H1 (cell line): ENCODE measurements at regions not wholly inside any gene's neighbourhood (a gene's known extent, or its start where the extent isn't known, plus 50 kb on each side); places are given as distances from the start of the nearest gene placed in this dataset.

Source experiments
- CTCF ChIA-PET: fragments of 300-600 bp; sonication (Branson Sonifier 250); formaldehyde crosslinking; loops from one replicate; lab custom pipeline; 2021; ENCODE audit not compliant: partially characterized antibody; lab: Charles Lee
- POLR2A ChIA-PET: fragments of 300-600 bp; sonication (Branson Sonifier 250); formaldehyde crosslinking; loops from one replicate; lab custom pipeline; 2021; ENCODE audit warnings: inconsistent platforms; ENCODE audit not compliant: partially characterized antibody; lab: Charles Lee
- DNase-seq, 2 experiments: peaks; one replicate each; pipeline versions ENCODE4 v3.0.0 to v3.0.0-alpha.2; 2010 to 2022; ENCODE audit warnings: low spot score in 2 of 2, low read depth in 1 of 2, mixed read lengths in 1 of 2
- FAIRE-seq: peaks from 2 replicates; lab custom pipeline; 2011; peaks lifted over from hg19 to GRCh38; lab: Jason Lieb, UNC
- H2AFZ ChIP-seq: 2 replicates; pipeline ENCODE4 v1.8.1; 2012; ENCODE audit warnings: low read length, inconsistent platforms
- H2AK5ac ChIP-seq: 2 replicates; pipeline ENCODE4 v1.6.1; 2013; ENCODE audit warnings: low read depth, low read length
- H2BK120ac ChIP-seq: replicated peaks from 2 replicates; pipeline ENCODE3; 2013; ENCODE audit warnings: low read depth, low read length, inconsistent platforms
- H2BK12ac ChIP-seq: 2 replicates; pipeline ENCODE4 v1.6.1; 2013; ENCODE audit warnings: low read depth, low read length
- H2BK15ac ChIP-seq: 2 replicates; pipeline ENCODE4 v1.6.1; 2013; ENCODE audit warnings: low read length
- H2BK20ac ChIP-seq: 2 replicates; pipeline ENCODE4 v1.6.1; 2013; ENCODE audit warnings: low read length
- H2BK5ac ChIP-seq: 2 replicates; pipeline ENCODE4 v1.6.1; 2013; ENCODE audit warnings: low read depth, low read length
- H3K14ac ChIP-seq: 2 replicates; pipeline ENCODE4 v1.6.1; 2013; ENCODE audit warnings: inconsistent platforms; ENCODE audit not compliant: insufficient read length
- H3K18ac ChIP-seq: 2 replicates; pipeline ENCODE4 v1.6.1; 2013; ENCODE audit warnings: low read length; ENCODE audit errors: extremely low read depth
- H3K23ac ChIP-seq: 2 replicates; pipeline ENCODE4 v1.6.1; 2013; ENCODE audit warnings: inconsistent platforms; ENCODE audit not compliant: insufficient read length
- H3K23me2 ChIP-seq: 2 replicates; pipeline ENCODE4 v1.6.1; 2013; ENCODE audit warnings: low read depth, low read length
- H3K27ac ChIP-seq: 2 replicates; pipeline ENCODE4 v1.6.1; 2011; ENCODE audit warnings: low read depth, low read length, inconsistent platforms
- H3K27me3 ChIP-seq, 4 experiments: replicated peaks in 1 of 4; 1 replicate in 1 of 4; 2 replicates in 3 of 4; pipeline versions ENCODE4 v1.6.1 to v1.8.1; 2011 to 2013; ENCODE audit warnings: low read length in 3 of 4, mild to moderate bottlenecking in 3 of 4, inconsistent platforms in 2 of 4, mixed read lengths in 2 of 4, moderate library complexity in 1 of 4; ENCODE audit not compliant: control insufficient read depth in 3 of 4, insufficient read depth in 3 of 4; ENCODE audit errors: extremely low read depth in 1 of 4
- H3K36me3 ChIP-seq, 4 experiments: 2 replicates each; pipeline versions ENCODE4 v1.6.1 to v1.8.1; 2011 to 2013; ENCODE audit warnings: mild to moderate bottlenecking in 4 of 4, low read length in 3 of 4, moderate library complexity in 2 of 4, control low read depth in 1 of 4, inconsistent platforms in 1 of 4; ENCODE audit not compliant: insufficient read depth in 4 of 4, control insufficient read depth in 2 of 4
- H3K4ac ChIP-seq: replicated peaks from 2 replicates; pipeline ENCODE3; 2013; ENCODE audit warnings: low read length, low read depth, mixed read lengths, inconsistent platforms; ENCODE audit not compliant: insufficient read length
- H3K4me1 ChIP-seq, 4 experiments: replicated peaks in 1 of 4; 1 replicate in 1 of 4; 2 replicates in 3 of 4; pipeline versions ENCODE4 v1.6.1 to v1.8.1; 2011 to 2013; ENCODE audit warnings: low read length in 3 of 4, inconsistent platforms in 2 of 4, mixed read lengths in 1 of 4; ENCODE audit not compliant: insufficient read depth in 4 of 4, control insufficient read depth in 3 of 4
- H3K4me2 ChIP-seq, 2 experiments: 2 replicates each; pipeline versions ENCODE4 v1.6.1 to v1.8.1; 2011 to 2013; ENCODE audit warnings: low read depth in 2 of 2, low read length in 2 of 2, control low read depth in 1 of 2, inconsistent platforms in 1 of 2, mild to moderate bottlenecking in 1 of 2; ENCODE audit not compliant: insufficient read depth in 1 of 2
- H3K4me3 ChIP-seq, 4 experiments: fragments of 200-600, 300-600 bp in 1 of 4; sonication (generic), shearing (Covaris generic), sonication (Bioruptor Twin) in 1 of 4; 2 replicates each; pipeline versions ENCODE4 v1.5.1 to v1.8.1; 2011 to 2016; ENCODE audit warnings: low read length in 4 of 4, low read depth in 3 of 4, control low read depth in 2 of 4, inconsistent platforms in 2 of 4, mild to moderate bottlenecking in 2 of 4, mixed read lengths in 1 of 4, moderate library complexity in 1 of 4; ENCODE audit not compliant: insufficient read depth in 2 of 4; ENCODE audit errors: extremely low read depth in 1 of 4
- H3K56ac ChIP-seq: replicated peaks from 2 replicates; pipeline ENCODE3; 2013; ENCODE audit warnings: low read depth, mild to moderate bottlenecking, mixed read lengths, low read length, inconsistent platforms; ENCODE audit not compliant: insufficient read length
- H3K79me1 ChIP-seq: 2 replicates; pipeline ENCODE4 v1.6.1; 2013; ENCODE audit warnings: low read depth, low read length, control low read depth
- H3K79me2 ChIP-seq, 2 experiments: 2 replicates each; pipeline versions ENCODE4 v1.6.1 to v1.8.1; 2012 to 2013; ENCODE audit warnings: low read length in 2 of 2, mild to moderate bottlenecking in 2 of 2, inconsistent platforms in 1 of 2; ENCODE audit not compliant: insufficient read depth in 2 of 2, control insufficient read depth in 1 of 2
- H3K9ac ChIP-seq, 4 experiments: replicated peaks in 1 of 4; 1 replicate in 1 of 4; 2 replicates in 3 of 4; pipeline versions ENCODE4 v1.6.1 to v1.8.1; 2011 to 2013; ENCODE audit warnings: low read depth in 3 of 4, low read length in 3 of 4, control low read depth in 2 of 4, mild to moderate bottlenecking in 2 of 4, moderate library complexity in 2 of 4, inconsistent platforms in 1 of 4; ENCODE audit errors: extremely low read depth in 1 of 4
- H3K9me3 ChIP-seq, 2 experiments: 2 replicates each; pipeline versions ENCODE4 v1.6.1 to v1.8.1; 2012 to 2013; ENCODE audit warnings: mild to moderate bottlenecking in 2 of 2, moderate library complexity in 2 of 2, control low read depth in 1 of 2, inconsistent platforms in 1 of 2, low read depth in 1 of 2, low read length in 1 of 2, mixed read lengths in 1 of 2; ENCODE audit not compliant: insufficient read depth in 2 of 2
- H4K20me1 ChIP-seq, 2 experiments: replicated peaks in 1 of 2; 2 replicates each; pipeline versions ENCODE3 to v1.8.1; 2011 to 2013; ENCODE audit warnings: inconsistent platforms in 2 of 2, low read length in 2 of 2, mild to moderate bottlenecking in 1 of 2; ENCODE audit not compliant: insufficient read depth in 2 of 2, control insufficient read depth in 1 of 2
- H4K5ac ChIP-seq: 2 replicates; pipeline ENCODE4 v1.6.1; 2013; ENCODE audit warnings: low read length, low read depth, mixed read lengths, inconsistent platforms; ENCODE audit not compliant: insufficient read length
- H4K8ac ChIP-seq: 2 replicates; pipeline ENCODE4 v1.8.0; 2013; ENCODE audit warnings: mild to moderate bottlenecking, moderate library complexity, low read length, inconsistent platforms; ENCODE audit not compliant: insufficient read depth; ENCODE audit errors: extremely low read depth
- H4K91ac ChIP-seq: replicated peaks from 2 replicates; pipeline ENCODE3; 2013; ENCODE audit warnings: low read length, mixed read lengths, inconsistent platforms; ENCODE audit not compliant: insufficient read length
- ATF3 ChIP-seq: IDR thresholded peaks from 2 replicates; pipeline ENCODE4 v1.6.1; 2011; ENCODE audit warnings: low read depth, mild to moderate bottlenecking, low read length; ENCODE audit not compliant: insufficient read depth
- CBX5 ChIP-seq: fragments of 300-800, 300-1000 bp; sonication (generic); IDR thresholded peaks from 2 replicates; pipeline ENCODE4 v1.7.1; 2016; ENCODE audit warnings: antibody characterized with exemption, low read length, low read depth
- CHD2 ChIP-seq: IDR thresholded peaks from 2 replicates; pipeline ENCODE4 v1.6.1; 2012; ENCODE audit warnings: low read length, improper control_type of control experiment
- EZH2 ChIP-seq: fragments of 200-600 bp; sonication (generic); IDR thresholded peaks from 2 replicates; pipeline ENCODE4 v1.7.1; 2012; ENCODE audit warnings: low read depth, mild to moderate bottlenecking, moderate library complexity, low read length, inconsistent platforms; ENCODE audit not compliant: severe bottlenecking
- GTF2F1 ChIP-seq: IDR thresholded peaks from 2 replicates; pipeline ENCODE4 v1.6.1; 2012; ENCODE audit warnings: low read depth, low read length, improper control_type of control experiment, borderline replicate concordance
- JUND ChIP-seq: IDR thresholded peaks from 2 replicates; pipeline ENCODE4 v1.6.1; 2011; ENCODE audit warnings: mild to moderate bottlenecking, improper control_type of control experiment, low read length
- NRF1 ChIP-seq: IDR thresholded peaks from 2 replicates; pipeline ENCODE4 v1.6.1; 2011; ENCODE audit warnings: mild to moderate bottlenecking, low read depth, low read length, improper control_type of control experiment
- SRF ChIP-seq: IDR thresholded peaks from 2 replicates; pipeline ENCODE4 v1.6.1; 2011; ENCODE audit warnings: mild to moderate bottlenecking, low read depth, low read length, moderate library complexity
- WGBS, 2 experiments: shearing (Covaris generic) in 1 of 2; methylation state at CpG; one replicate each; pipeline versions ENCODE4 v1.1.6 to v1.1.7; 2013 to 2015; ENCODE audit warnings: low lambda C conversion rate in 2 of 2, mixed read lengths in 2 of 2, inconsistent platforms in 1 of 2, low coverage in 1 of 2, missing lambda C conversion rate in 1 of 2; ENCODE audit not compliant: insufficient replicate concordance in 2 of 2, insufficient coverage in 1 of 2, insufficient read length in 1 of 2; ENCODE audit errors: extremely low coverage in 1 of 2, missing lambda C conversion rate in 1 of 2; 5-methylcytosine and 5-hydroxymethylcytosine counted together

- H3K18ac ChIP-seq: no peak overlapping the region
- H3K4me2 ChIP-seq: peak overlapping the region in 1 of 2 experiments; percentile 41; a peak in 2 of 4 replicates
- H3K9me3 ChIP-seq: no peaks in the 10 kb centered on the region
- POLR2A ChIA-PET: no interaction called here
- no peaks in the 10 kb centered on the region for H3K27me3 ChIP-seq
- H2AK5ac ChIP-seq: no peak overlapping the region
- H3K79me1 ChIP-seq: no peaks in the 10 kb centered on the region
- H2BK120ac ChIP-seq: no peak overlapping the region
- no peak overlapping the region for H2BK5ac ChIP-seq
- no peak overlapping the region; a peak in 1 of 8 replicates for H3K4me3 ChIP-seq
- H3K23ac ChIP-seq: no peak overlapping the region
- H3K23me2 ChIP-seq: no peaks in the 10 kb centered on the region
- H4K5ac ChIP-seq: no peak overlapping the region
- no peak for TF ChIP-seq CBX5
- TF ChIP-seq GTF2F1: no peak
- TF ChIP-seq ATF3: no peak
- no peak for TF ChIP-seq SRF
- no peak for TF ChIP-seq JUND
- no peak for TF ChIP-seq EZH2
- TF ChIP-seq CHD2: no peak
- no peak for TF ChIP-seq NRF1
- no peak overlapping the region for H4K8ac ChIP-seq
- no peak overlapping the region for H3K27ac ChIP-seq
- CTCF ChIA-PET: no interaction called here
- no peak overlapping the region for H2BK20ac ChIP-seq
- DNase-seq: no peak
- no peak overlapping the region for H2BK15ac ChIP-seq
- H3K4ac ChIP-seq: no peak overlapping the region
- H3K79me2 ChIP-seq: no peaks in the 10 kb centered on the region
- H3K4me1 ChIP-seq: no peaks in the 10 kb centered on the region; a peak in 1 of 7 replicates
- H2AFZ ChIP-seq: peak overlapping the region; percentile 47
- 80% methylated on average over 2 of the region's 2 CpGs; no CpG with 5 or more reads in 1 of the 2 experiments for WGBS, 2 experiments
- H3K9ac ChIP-seq: no peak overlapping the region
- H3K36me3 ChIP-seq: no peaks in the 10 kb centered on the region
- no peak overlapping the region for H3K56ac ChIP-seq
- no peaks in the 10 kb centered on the region for H4K20me1 ChIP-seq
- H3K14ac ChIP-seq: no peak overlapping the region
- H2BK12ac ChIP-seq: no peak overlapping the region
- H4K91ac ChIP-seq: no peak overlapping the region
- peak; percentile 19 for FAIRE-seq
Measured at GRCh38 chr11:97548280-97548679, 1158.5 kb downstream of the JRKL start.
